CD14-positive monocyte (primary cell): ENCODE measurements at regions not wholly inside any gene's neighbourhood (a gene's known extent, or its start where the extent isn't known, plus 50 kb on each side); places are given as distances from the start of the nearest gene placed in this dataset.

ENCODE experiments used
- DNase-seq, 3 donors: peaks; one replicate each; pipeline ENCODE4 v3.0.0-alpha.2; 2011 to 2022
- H2AFZ ChIP-seq: 2 replicates; pipeline ENCODE4 v1.6.0; 2012; ENCODE audit warnings: mild to moderate bottlenecking, low read depth, low read length, inconsistent platforms; ENCODE audit not compliant: insufficient read depth, poor library complexity, severe bottlenecking
- H3K27ac ChIP-seq, 2 donors: 1 replicate in 1 of 2; 2 replicates in 1 of 2; pipeline ENCODE4 v1.5.1; 2012 to 2013; ENCODE audit warnings: low read length in 2 of 2, control low read depth in 1 of 2, inconsistent platforms in 1 of 2, low read depth in 1 of 2, mild to moderate bottlenecking in 1 of 2
- H3K27me3 ChIP-seq, 2 donors: one replicate each; pipeline versions ENCODE4 v1.6.0 to v1.6.1; 2011 to 2013; ENCODE audit warnings: low read length in 2 of 2; ENCODE audit not compliant: control insufficient read depth in 2 of 2, insufficient read depth in 2 of 2
- H3K36me3 ChIP-seq, 2 donors: replicated peaks in 1 of 2; 1 replicate in 1 of 2; 2 replicates in 1 of 2; pipeline versions ENCODE4 v1.5.1 to v1.6.1; 2012 to 2013; ENCODE audit warnings: low read length in 2 of 2, control low read depth in 1 of 2, inconsistent platforms in 1 of 2, mild to moderate bottlenecking in 1 of 2; ENCODE audit not compliant: insufficient read depth in 2 of 2, control insufficient read depth in 1 of 2
- H3K4me1 ChIP-seq, 2 donors: 1 replicate in 1 of 2; 2 replicates in 1 of 2; pipeline versions ENCODE4 v1.5.1 to v1.6.1; 2012 to 2013; ENCODE audit warnings: low read length in 2 of 2, control low read depth in 1 of 2, inconsistent platforms in 1 of 2, mild to moderate bottlenecking in 1 of 2, moderate library complexity in 1 of 2; ENCODE audit not compliant: insufficient read depth in 2 of 2, control insufficient read depth in 1 of 2
- H3K4me2 ChIP-seq: replicated peaks from 2 replicates; pipeline ENCODE3; 2012; ENCODE audit warnings: low read length, moderate library complexity, mild to moderate bottlenecking; ENCODE audit not compliant: poor library complexity, severe bottlenecking; ENCODE audit errors: extremely low read depth
- H3K4me3 ChIP-seq, 3 experiments: fragments of 200-600 bp in 1 of 3; sonication (generic) in 1 of 3; replicated peaks in 1 of 3; 1 replicate in 2 of 3; 2 replicates in 1 of 3; pipeline ENCODE4 v1.5.1; 2011 to 2013; ENCODE audit warnings: low read length in 3 of 3, mild to moderate bottlenecking in 3 of 3, control low read depth in 2 of 3, low read depth in 2 of 3, inconsistent platforms in 1 of 3, moderate library complexity in 1 of 3
- H3K79me2 ChIP-seq: 2 replicates; pipeline ENCODE4 v1.6.0; 2012; ENCODE audit warnings: mild to moderate bottlenecking, control low read depth, inconsistent platforms, low read length, moderate library complexity; ENCODE audit not compliant: insufficient read depth
- H3K9ac ChIP-seq: 2 replicates; pipeline ENCODE4 v1.6.0; 2017; ENCODE audit warnings: low read length, mild to moderate bottlenecking; ENCODE audit not compliant: insufficient read depth, poor library complexity, severe bottlenecking
- H3K9me3 ChIP-seq, 2 donors: replicated peaks in 1 of 2; 1 replicate in 1 of 2; 2 replicates in 1 of 2; pipeline versions ENCODE4 v1.5.1 to v1.6.1; 2012 to 2013; ENCODE audit warnings: low read length in 2 of 2, control low read depth in 1 of 2; ENCODE audit not compliant: control insufficient read depth in 1 of 2, insufficient read depth in 1 of 2
- H4K20me1 ChIP-seq: 2 replicates; pipeline ENCODE4 v1.6.0; 2012; ENCODE audit warnings: mild to moderate bottlenecking, low read length, control low read depth, moderate library complexity; ENCODE audit not compliant: insufficient read depth
- H3K27ac Mint-ChIP-seq, 7 donors: one replicate each; pipeline ENCODE4 v1.8.0; 2020; ENCODE audit warnings: mild to moderate bottlenecking in 7 of 7, mixed read lengths in 7 of 7, moderate library complexity in 6 of 7, inconsistent platforms in 2 of 7
- H3K27me3 Mint-ChIP-seq, 3 donors: one replicate each; pipeline ENCODE4 v1.8.0; 2021 to 2022; ENCODE audit warnings: low read depth in 3 of 3, mild to moderate bottlenecking in 3 of 3, mixed read lengths in 3 of 3, moderate library complexity in 3 of 3, inconsistent platforms in 1 of 3
- H3K36me3 Mint-ChIP-seq, 2 donors: one replicate each; pipeline ENCODE4 v1.8.0; 2020; ENCODE audit warnings: mixed read lengths in 2 of 2, inconsistent platforms in 1 of 2, mild to moderate bottlenecking in 1 of 2
- H3K4me1 Mint-ChIP-seq: one replicate; pipeline ENCODE4 v1.8.0; 2020; ENCODE audit warnings: mild to moderate bottlenecking, mixed read lengths
- H3K4me3 Mint-ChIP-seq, 2 donors: one replicate each; pipeline ENCODE4 v1.8.0; 2020; ENCODE audit warnings: mild to moderate bottlenecking in 2 of 2, mixed read lengths in 2 of 2, moderate library complexity in 1 of 2
- H3K9me3 Mint-ChIP-seq, 7 donors: one replicate each; pipeline ENCODE4 v1.8.0; 2020 to 2022; ENCODE audit warnings: mixed read lengths in 7 of 7, mild to moderate bottlenecking in 6 of 7, moderate library complexity in 6 of 7, inconsistent platforms in 2 of 7
- CTCF ChIP-seq: fragments of 200-600 bp; IDR thresholded peaks from one replicate; pipeline ENCODE4 v1.8.0; 2022; ENCODE audit warnings: antibody characterized with exemption, mild to moderate bottlenecking
- WGBS: methylation state at CpG from one replicate; pipeline ENCODE4 v1.1.5; 2013; ENCODE audit warnings: missing lambda C conversion rate; ENCODE audit not compliant: insufficient coverage; 5-methylcytosine and 5-hydroxymethylcytosine counted together
- intact Hi-C, 2 donors: fragments of 100-400 bp; cut with micrococcal nuclease; formaldehyde crosslinking; loops; one replicate each; pipeline versions ENCODE4 v1.15.0 to v1.15.1; 2023

GRCh38 chr2:51579412-51579811, 547.5 kb upstream of the NRXN1 start:
- Histone ChIP-seq H3K79me2 (no peaks in the 10 kb centered on the region), H3K36me3 (no peaks in the 10 kb centered on the region), H3K9ac (no peak overlapping the region), H3K9me3 (peaks cover 8 to 15% of the 10 kb centered on the region in 2 donors), H3K4me3 (no peak overlapping the region), H3K4me1 (no peaks in the 10 kb centered on the region), H3K4me2 (no peak overlapping the region), H4K20me1 (no peaks in the 10 kb centered on the region), H3K27ac (no peak overlapping the region), H2AFZ (no peak overlapping the region), H3K27me3 (no peaks in the 10 kb centered on the region)
- Mint-ChIP-seq H3K4me3 (no peak overlapping the region), H3K4me1 (no peaks in the 10 kb centered on the region), H3K36me3 (no peaks in the 10 kb centered on the region), H3K9me3 (peaks cover 0 to 16% (median 4%) of the 10 kb centered on the region in 7 donors), H3K27me3 (no peaks in the 10 kb centered on the region), H3K27ac (no peak overlapping the region)
- WGBS, result no CpG with 5 or more reads among the region's 1 CpG
- intact Hi-C loops, result no loop called here
- no peak for DNase-seq
- no peak for TF ChIP-seq CTCF

GRCh38 chr2:51575181-51575580, 543.2 kb upstream of the NRXN1 start:
- WGBS, result no CpG with 5 or more reads among the region's 1 CpG
- H3K4me1 Mint-ChIP-seq, result no peaks in the 10 kb centered on the region
- no peaks in the 10 kb centered on the region for H3K79me2 ChIP-seq

More at GRCh38 chr2:51575181-51575580, 543.2 kb upstream of the NRXN1 start:
- Histone ChIP-seq H3K4me2 (no peak overlapping the region), H3K27me3 (no peaks in the 10 kb centered on the region), H3K4me1 (no peaks in the 10 kb centered on the region), H3K36me3 (no peaks in the 10 kb centered on the region), H3K4me3 (no peak overlapping the region), H3K27ac (no peak overlapping the region), H4K20me1 (no peaks in the 10 kb centered on the region), H3K9me3 (peaks cover 2 to 3% of the 10 kb centered on the region in 2 donors), H2AFZ (no peak overlapping the region), H3K9ac (no peak overlapping the region)
- intact Hi-C loops, result no loop called here
- DNase-seq, result no peak
- H3K27ac Mint-ChIP-seq, result no peak overlapping the region
- peaks cover 0 to 5% (median 0%) of the 10 kb centered on the region in 7 donors for H3K9me3 Mint-ChIP-seq
- no peak overlapping the region for H3K4me3 Mint-ChIP-seq
- no peaks in the 10 kb centered on the region for H3K27me3 Mint-ChIP-seq
- no peaks in the 10 kb centered on the region for H3K36me3 Mint-ChIP-seq
- TF ChIP-seq CTCF, result no peak
